ENCODE measurements at regions not wholly inside any gene's neighbourhood (a gene's known extent, or its start where the extent isn't known, plus 50 kb on each side); places are given as distances from the start of the nearest gene placed in this dataset.

- no peak for TF ChIP-seq POLR2A (IDR thresholded peaks at IDR 0.05)
- TF ChIP-seq CTCF (IDR thresholded peaks at IDR 0.05 in 4 of 5, conservative IDR thresholded peaks at IDR 0.05 in 1 of 5): no peak
Measured at GRCh38 chr21:16366207-16366606, 636.4 kb downstream of the USP25 start.

All from gastrocnemius medialis (tissue), 4 donors.